GM12878 (cell line): ENCODE measurements at regions not wholly inside any gene's neighbourhood (a gene's known extent, or its start where the extent isn't known, plus 50 kb on each side); places are given as distances from the start of the nearest gene placed in this dataset.

Experiments used
- ATAC-seq: fragments of 200-7000 bp; cut with Tn5 transposase; 3 replicates; pipeline ENCODE4 v1.9.1; 2020; ENCODE audit warnings: mild to moderate bottlenecking, moderate library complexity
- BruUV-seq: library from RNA; stranded (reverse); fragments of 400-500 nt; replicated peaks from 2 replicates; lab custom pipeline; 2021; lab: Mats Ljungman, UMichigan
- CTCF ChIA-PET: fragments of 300-600 bp; sonication (Branson Sonifier 250); formaldehyde crosslinking; extraction: SDS; loops from one replicate; lab custom pipeline; 2021; ENCODE audit warnings: inconsistent platforms; lab: Yijun Ruan, JAX
- POLR2A ChIA-PET: fragments of 350-600 bp; formaldehyde crosslinking; extraction: SDS; loops from one replicate; lab custom pipeline; 2021; ENCODE audit warnings: inconsistent platforms; lab: Charles Lee
- RAD21 ChIA-PET: fragments of 300-600 bp; sonication (Branson Sonifier 250); formaldehyde crosslinking; loops from one replicate; lab custom pipeline; 2023; ENCODE audit warnings: antibody characterized with exemption; ENCODE audit not compliant: unreplicated experiment; lab: Charles Lee
- SMC1A ChIA-PET: fragments of 300-600 bp; sonication (Branson Sonifier 250); formaldehyde crosslinking; loops from one replicate; lab custom pipeline; 2023; ENCODE audit not compliant: unreplicated experiment, uncharacterized antibody; lab: Charles Lee
- DNase-seq: peaks from one replicate; pipeline ENCODE4 v3.0.0-alpha.2; 2011; ENCODE audit warnings: low read depth, low spot score
- FAIRE-seq: peaks from 3 replicates; lab custom pipeline; 2011; peaks lifted over from hg19 to GRCh38; lab: Jason Lieb, UNC
- H2AFZ ChIP-seq: 2 replicates; pipeline ENCODE4 v1.6.0; 2011; ENCODE audit warnings: low read depth, low read length, control low read depth; ENCODE audit not compliant: control insufficient read depth
- H3K27ac ChIP-seq: 2 replicates; pipeline ENCODE4 v1.5.1; 2011; ENCODE audit warnings: control low read depth; ENCODE audit not compliant: control insufficient read depth, insufficient read depth
- H3K27me3 ChIP-seq, 2 experiments: replicated peaks in 1 of 2; 2 replicates each; pipeline versions ENCODE4 v1.6.0 to v1.6.1; 2011; ENCODE audit warnings: low read length in 1 of 2; ENCODE audit not compliant: control insufficient read depth in 2 of 2, insufficient read depth in 2 of 2
- H3K36me3 ChIP-seq, 2 experiments: 2 replicates each; pipeline ENCODE4 v1.5.1; 2011; ENCODE audit warnings: low read length in 1 of 2; ENCODE audit not compliant: control insufficient read depth in 2 of 2, insufficient read depth in 2 of 2
- H3K4me1 ChIP-seq: 2 replicates; pipeline ENCODE4 v1.6.1; 2011; ENCODE audit warnings: mild to moderate bottlenecking, low read length, moderate library complexity, mixed read lengths; ENCODE audit not compliant: control insufficient read depth, insufficient read depth
- H3K4me2 ChIP-seq: 2 replicates; pipeline ENCODE4 v1.6.0; 2011; ENCODE audit warnings: control low read depth; ENCODE audit not compliant: control insufficient read depth, insufficient read depth
- H3K4me3 ChIP-seq: fragments of 200-600 bp; sonication (generic); 2 replicates; pipeline ENCODE4 v1.5.1; 2016
- H3K79me2 ChIP-seq: 2 replicates; pipeline ENCODE4 v1.6.0; 2011; ENCODE audit warnings: low read length; ENCODE audit not compliant: control insufficient read depth, insufficient read depth
- H3K9ac ChIP-seq: 2 replicates; pipeline ENCODE4 v1.8.0; 2011; ENCODE audit warnings: low read length, control low read depth, mixed read lengths; ENCODE audit not compliant: control insufficient read depth, insufficient read depth
- H3K9me3 ChIP-seq: replicated peaks from 3 replicates; pipeline ENCODE4 v1.5.1; 2011; ENCODE audit warnings: mild to moderate bottlenecking, low read length; ENCODE audit not compliant: control insufficient read depth, insufficient read depth
- H4K20me1 ChIP-seq: 2 replicates; pipeline ENCODE4 v1.6.0; 2011; ENCODE audit not compliant: control insufficient read depth, insufficient read depth
- BMI1 ChIP-seq: fragments of 450-650 bp; IDR thresholded peaks from 2 replicates; pipeline ENCODE4 v1.6.1; 2016; ENCODE audit warnings: mild to moderate bottlenecking, moderate library complexity, borderline replicate concordance
- EP300 ChIP-seq, 2 experiments: fragments of 150-350 bp in 1 of 2; IDR thresholded peaks; 2 replicates each; pipeline ENCODE4 v1.6.1; 2011 to 2012; ENCODE audit warnings: low read depth in 2 of 2, low read length in 2 of 2, borderline replicate concordance in 1 of 2, improper control_type of control experiment in 1 of 2, inconsistent platforms in 1 of 2; ENCODE audit not compliant: control insufficient read depth in 1 of 2
- JUNB ChIP-seq: IDR thresholded peaks from 2 replicates; pipeline ENCODE4 v1.6.1; 2016; ENCODE audit warnings: antibody characterized with exemption, mild to moderate bottlenecking
- RAD21 ChIP-seq: IDR thresholded peaks from 2 replicates; pipeline ENCODE4 v1.6.1; 2011; ENCODE audit warnings: mild to moderate bottlenecking, low read depth, low read length, moderate library complexity; ENCODE audit not compliant: insufficient read depth
- TARDBP ChIP-seq: IDR thresholded peaks from 2 replicates; pipeline ENCODE4 v1.6.1; 2016; ENCODE audit warnings: borderline replicate concordance
- TCF3 ChIP-seq: IDR thresholded peaks from 2 replicates; pipeline ENCODE4 v1.6.1; 2012; ENCODE audit warnings: low read depth, mild to moderate bottlenecking, low read length, borderline replicate concordance; ENCODE audit not compliant: insufficient read depth
- in situ Hi-C: fragments of 300-500 bp; cut with MboI; formaldehyde crosslinking; loops from 9 replicates; pipeline ENCODE4 v1.14.3; 2018; ENCODE audit warnings: mixed read lengths
- intact Hi-C: fragments of 100-400 bp; cut with micrococcal nuclease; formaldehyde crosslinking; loops from one replicate; pipeline ENCODE4 v1.14.2; 2022; ENCODE audit not compliant: unreplicated experiment
- TF ChIP-seq, protein P1 (sequence below): IDR thresholded peaks from 2 replicates; pipeline ENCODE4 v1.6.1; 2012; ENCODE audit warnings: low read depth, low read length, improper control_type of control experiment
- TF ChIP-seq, protein P2 (sequence below): IDR thresholded peaks from 2 replicates; pipeline ENCODE4 v1.6.1; 2012; ENCODE audit warnings: improper control_type of control experiment, low read depth, low read length; ENCODE audit not compliant: insufficient replicate concordance

DNA sequence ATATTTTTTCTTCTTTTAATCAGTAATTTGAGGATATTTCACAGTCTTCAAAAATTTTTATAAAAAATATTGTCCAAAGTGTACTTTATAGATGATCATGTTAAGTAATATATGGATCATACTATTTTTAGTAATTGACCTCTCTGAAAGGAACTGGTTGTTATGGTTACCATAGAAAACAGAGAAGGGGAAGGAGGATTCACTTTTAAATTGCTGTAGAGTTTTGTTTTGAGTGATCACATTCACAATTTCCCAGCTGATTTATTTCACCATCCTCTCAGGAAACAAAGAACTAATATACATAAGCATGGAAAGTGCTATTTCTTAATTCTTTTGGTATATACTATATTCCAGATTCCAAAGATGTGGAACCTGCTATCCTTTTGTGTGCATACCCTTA, 56.5 kb upstream of the NREP start:
- no peaks in the 10 kb centered on the region for H3K4me1 ChIP-seq
- no peak overlapping the region for H3K4me2 ChIP-seq
- ChIA-PET CTCF (interaction anchor here (0.8 kb wide), 2 partner anchors 9 to 263 kb away, joined by 3 read pairs; no protein-coding TSS in a partner anchor), RAD21 (no interaction called here), SMC1A (interaction anchor here (0.8 to 2.4 kb wide), 3 partner anchors 10 to 373 kb away, joined by 3 to 4 read pairs (median 3); no protein-coding TSS in a partner anchor), POLR2A (no interaction called here)
- no peak for DNase-seq
- no peaks in the 10 kb centered on the region for H3K27me3 ChIP-seq
- H3K79me2 ChIP-seq, result no peaks in the 10 kb centered on the region
- in situ Hi-C loops (no loop called here), intact Hi-C loops (no loop called here)
- no peaks in the 10 kb centered on the region for H3K36me3 ChIP-seq
- H2AFZ ChIP-seq, result no peak overlapping the region
- ATAC-seq, result no peak
- H4K20me1 ChIP-seq, result no peaks in the 10 kb centered on the region
- no peak overlapping the region for H3K27ac ChIP-seq
- H3K9me3 ChIP-seq, result no peaks in the 10 kb centered on the region
- no peak for FAIRE-seq
- H3K4me3 ChIP-seq, result no peak overlapping the region
- BruUV-seq, result no TSS peak
- H3K9ac ChIP-seq, result no peak overlapping the region
- TF ChIP-seq, protein P1, sequence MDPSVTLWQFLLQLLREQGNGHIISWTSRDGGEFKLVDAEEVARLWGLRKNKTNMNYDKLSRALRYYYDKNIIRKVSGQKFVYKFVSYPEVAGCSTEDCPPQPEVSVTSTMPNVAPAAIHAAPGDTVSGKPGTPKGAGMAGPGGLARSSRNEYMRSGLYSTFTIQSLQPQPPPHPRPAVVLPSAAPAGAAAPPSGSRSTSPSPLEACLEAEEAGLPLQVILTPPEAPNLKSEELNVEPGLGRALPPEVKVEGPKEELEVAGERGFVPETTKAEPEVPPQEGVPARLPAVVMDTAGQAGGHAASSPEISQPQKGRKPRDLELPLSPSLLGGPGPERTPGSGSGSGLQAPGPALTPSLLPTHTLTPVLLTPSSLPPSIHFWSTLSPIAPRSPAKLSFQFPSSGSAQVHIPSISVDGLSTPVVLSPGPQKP, result no peak
- 0 out of 2 replicates have a peak, but pooled peaks have one; percentile 27 for TF ChIP-seq JUNB
- TF ChIP-seq EP300 (IDR thresholded peaks at IDR 0.05; ENCODE audit: borderline replicate concordance in 1 of 2, control insufficient read depth in 1 of 2, low read depth in 2 of 2, low read length in 2 of 2), result peak in 1 of 2 experiments; percentile 37; a peak in 1 of 4 replicates
- no peak for TF ChIP-seq TCF3
- no peak for TF ChIP-seq TARDBP
- no peak for TF ChIP-seq RAD21
- TF ChIP-seq, protein P2, sequence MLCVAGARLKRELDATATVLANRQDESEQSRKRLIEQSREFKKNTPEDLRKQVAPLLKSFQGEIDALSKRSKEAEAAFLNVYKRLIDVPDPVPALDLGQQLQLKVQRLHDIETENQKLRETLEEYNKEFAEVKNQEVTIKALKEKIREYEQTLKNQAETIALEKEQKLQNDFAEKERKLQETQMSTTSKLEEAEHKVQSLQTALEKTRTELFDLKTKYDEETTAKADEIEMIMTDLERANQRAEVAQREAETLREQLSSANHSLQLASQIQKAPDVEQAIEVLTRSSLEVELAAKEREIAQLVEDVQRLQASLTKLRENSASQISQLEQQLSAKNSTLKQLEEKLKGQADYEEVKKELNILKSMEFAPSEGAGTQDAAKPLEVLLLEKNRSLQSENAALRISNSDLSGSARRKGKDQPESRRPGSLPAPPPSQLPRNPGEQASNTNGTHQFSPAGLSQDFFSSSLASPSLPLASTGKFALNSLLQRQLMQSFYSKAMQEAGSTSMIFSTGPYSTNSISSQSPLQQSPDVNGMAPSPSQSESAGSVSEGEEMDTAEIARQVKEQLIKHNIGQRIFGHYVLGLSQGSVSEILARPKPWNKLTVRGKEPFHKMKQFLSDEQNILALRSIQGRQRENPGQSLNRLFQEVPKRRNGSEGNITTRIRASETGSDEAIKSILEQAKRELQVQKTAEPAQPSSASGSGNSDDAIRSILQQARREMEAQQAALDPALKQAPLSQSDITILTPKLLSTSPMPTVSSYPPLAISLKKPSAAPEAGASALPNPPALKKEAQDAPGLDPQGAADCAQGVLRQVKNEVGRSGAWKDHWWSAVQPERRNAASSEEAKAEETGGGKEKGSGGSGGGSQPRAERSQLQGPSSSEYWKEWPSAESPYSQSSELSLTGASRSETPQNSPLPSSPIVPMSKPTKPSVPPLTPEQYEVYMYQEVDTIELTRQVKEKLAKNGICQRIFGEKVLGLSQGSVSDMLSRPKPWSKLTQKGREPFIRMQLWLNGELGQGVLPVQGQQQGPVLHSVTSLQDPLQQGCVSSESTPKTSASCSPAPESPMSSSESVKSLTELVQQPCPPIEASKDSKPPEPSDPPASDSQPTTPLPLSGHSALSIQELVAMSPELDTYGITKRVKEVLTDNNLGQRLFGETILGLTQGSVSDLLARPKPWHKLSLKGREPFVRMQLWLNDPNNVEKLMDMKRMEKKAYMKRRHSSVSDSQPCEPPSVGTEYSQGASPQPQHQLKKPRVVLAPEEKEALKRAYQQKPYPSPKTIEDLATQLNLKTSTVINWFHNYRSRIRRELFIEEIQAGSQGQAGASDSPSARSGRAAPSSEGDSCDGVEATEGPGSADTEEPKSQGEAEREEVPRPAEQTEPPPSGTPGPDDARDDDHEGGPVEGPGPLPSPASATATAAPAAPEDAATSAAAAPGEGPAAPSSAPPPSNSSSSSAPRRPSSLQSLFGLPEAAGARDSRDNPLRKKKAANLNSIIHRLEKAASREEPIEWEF, result no peak
- peak; percentile 47; the same call in 1 of the 2 replicates for TF ChIP-seq BMI1
- TF ChIP-seq, all 136 proteins: peak for 3
